Mesendoderm (in vitro differentiated cells): ENCODE measurements at regions not wholly inside any gene's neighbourhood (a gene's known extent, or its start where the extent isn't known, plus 50 kb on each side); places are given as distances from the start of the nearest gene placed in this dataset.
A peak's percentile ranks its signal among the peaks of the same experiment; 100 is the strongest.

Experiments used
- DNase-seq: peaks from one replicate; pipeline ENCODE4 v3.0.0; 2013
- H2AK5ac ChIP-seq: 2 replicates; pipeline ENCODE4 v1.6.1; 2013; ENCODE audit warnings: low read length, inconsistent platforms
- H2BK120ac ChIP-seq: 2 replicates; pipeline ENCODE4 v1.6.1; 2013; ENCODE audit warnings: low read depth, mild to moderate bottlenecking, low read length, moderate library complexity, mixed read lengths
- H2BK15ac ChIP-seq: replicated peaks from 2 replicates; pipeline ENCODE4 v1.6.1; 2013; ENCODE audit warnings: low read depth, mild to moderate bottlenecking, moderate library complexity
- H2BK5ac ChIP-seq: 2 replicates; pipeline ENCODE4 v1.6.1; 2013; ENCODE audit warnings: low read length, inconsistent platforms
- H3K18ac ChIP-seq: 2 replicates; pipeline ENCODE4 v1.6.1; 2013; ENCODE audit warnings: mild to moderate bottlenecking, low read length, mixed read lengths
- H3K23ac ChIP-seq: one replicate; pipeline ENCODE4 v1.6.1; 2013; ENCODE audit warnings: low read length
- H3K27ac ChIP-seq: 2 replicates; pipeline ENCODE4 v1.5.1; 2013; ENCODE audit warnings: low read depth, mild to moderate bottlenecking, inconsistent platforms, low read length, moderate library complexity
- H3K27me3 ChIP-seq: 2 replicates; pipeline ENCODE4 v1.6.1; 2013; ENCODE audit warnings: low read length, control low read depth, mild to moderate bottlenecking, inconsistent platforms; ENCODE audit not compliant: insufficient read depth, poor library complexity
- H3K36me3 ChIP-seq: 2 replicates; pipeline ENCODE4 v1.6.1; 2013; ENCODE audit warnings: low read length, inconsistent platforms; ENCODE audit not compliant: control insufficient read depth, insufficient read depth
- H3K4ac ChIP-seq: one replicate; pipeline ENCODE4 v1.6.1; 2013; ENCODE audit warnings: low read depth, mild to moderate bottlenecking, low read length, moderate library complexity
- H3K4me1 ChIP-seq: 2 replicates; pipeline ENCODE4 v1.6.1; 2013; ENCODE audit warnings: low read depth, low read length, inconsistent platforms; ENCODE audit not compliant: control insufficient read depth
- H3K4me2 ChIP-seq: 2 replicates; pipeline ENCODE4 v1.6.1; 2013; ENCODE audit warnings: low read length
- H3K4me3 ChIP-seq: 2 replicates; pipeline ENCODE4 v1.5.1; 2013; ENCODE audit warnings: mild to moderate bottlenecking, low read length
- H3K56ac ChIP-seq: one replicate; pipeline ENCODE4 v1.6.1; 2013; ENCODE audit warnings: low read length
- H3K79me1 ChIP-seq: 2 replicates; pipeline ENCODE4 v1.6.1; 2013; ENCODE audit warnings: low read length, inconsistent platforms
- H3K79me2 ChIP-seq: 2 replicates; pipeline ENCODE4 v1.6.1; 2013; ENCODE audit warnings: mild to moderate bottlenecking, low read length; ENCODE audit not compliant: control insufficient read depth, insufficient read depth
- H3K9ac ChIP-seq: 2 replicates; pipeline ENCODE4 v1.6.1; 2013; ENCODE audit warnings: low read length, inconsistent platforms
- H4K5ac ChIP-seq: one replicate; pipeline ENCODE4 v1.6.1; 2013; ENCODE audit warnings: low read length
- H4K8ac ChIP-seq: one replicate; pipeline ENCODE4 v1.6.1; 2013; ENCODE audit warnings: low read depth, mild to moderate bottlenecking, control low read depth, low read length, moderate library complexity
- WGBS: extraction: QIAGEN DNeasy Blood & Tissue Kit; methylation state at CpG from one replicate; pipeline ENCODE4 v1.1.7; 2013; ENCODE audit warnings: low lambda C conversion rate, missing lambda C conversion rate; ENCODE audit not compliant: insufficient coverage; ENCODE audit errors: extremely low coverage; 5-methylcytosine and 5-hydroxymethylcytosine counted together

- Histone ChIP-seq H3K18ac (no peak overlapping the region), H3K56ac (no peak overlapping the region), H3K4ac (no peak overlapping the region), H4K5ac (no peak overlapping the region), H4K8ac (no peak overlapping the region), H3K27ac (no peak overlapping the region), H3K4me2 (no peak overlapping the region), H3K36me3 (no peaks in the 10 kb centered on the region), H3K9ac (no peak overlapping the region), H3K79me1 (no peaks in the 10 kb centered on the region), H2AK5ac (no peak overlapping the region), H3K23ac (no peak overlapping the region), H3K27me3 (no peaks in the 10 kb centered on the region), H2BK120ac (no peak overlapping the region), H2BK15ac (no peak overlapping the region), H3K79me2 (no peaks in the 10 kb centered on the region), H3K4me3 (no peak overlapping the region), H2BK5ac (no peak overlapping the region), H3K4me1 (peaks cover 6% of the 10 kb centered on the region)
- no CpG with 5 or more reads among the region's 3 CpGs for WGBS
- DNase-seq, result no peak
These were observed 204.0 kb downstream of the BAMBI start for GRCh38 chr10:28881171-28881882.

DNA sequence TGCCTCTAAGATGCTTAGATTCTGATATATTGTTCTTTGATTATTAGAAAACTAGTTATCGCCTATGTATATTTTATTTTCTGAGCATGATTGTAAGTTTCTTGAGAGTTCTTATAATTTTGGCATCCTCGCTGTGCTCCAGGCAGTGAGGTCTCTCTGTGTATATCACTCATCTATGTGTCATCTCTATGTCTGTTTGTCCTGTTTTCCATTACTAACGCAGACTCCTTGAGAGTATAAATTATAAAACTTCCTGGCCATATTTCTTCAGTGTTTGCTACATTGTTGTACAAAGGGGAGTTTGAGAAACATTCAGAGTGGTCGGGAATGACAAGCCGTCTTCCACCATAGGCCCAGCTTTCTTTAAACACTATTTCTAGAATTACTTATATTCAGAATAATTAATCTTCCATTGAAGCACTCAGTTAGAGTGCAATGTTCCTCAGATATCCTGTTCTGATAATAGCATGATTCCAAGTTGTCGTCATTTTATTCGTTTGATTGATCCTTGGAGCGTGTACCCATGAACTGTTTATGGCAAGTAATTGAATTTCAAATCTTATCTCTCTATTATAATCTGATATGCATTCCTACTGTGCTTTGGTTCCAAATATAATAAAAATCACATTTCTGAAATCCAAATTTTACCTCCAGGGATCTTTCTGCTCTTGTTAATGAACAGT is 206.6 kb downstream of the BAMBI start:
- DNase-seq, result no peak
- Histone ChIP-seq H3K4ac (no peak overlapping the region), H3K36me3 (no peaks in the 10 kb centered on the region), H2BK5ac (no peak overlapping the region), H3K79me1 (no peaks in the 10 kb centered on the region), H3K4me2 (no peak overlapping the region), H3K4me3 (no peak overlapping the region), H3K18ac (no peak overlapping the region), H2AK5ac (no peak overlapping the region), H4K5ac (no peak overlapping the region), H4K8ac (no peak overlapping the region), H3K79me2 (no peaks in the 10 kb centered on the region), H3K4me1 (no peaks in the 10 kb centered on the region), H2BK120ac (no peak overlapping the region), H3K27ac (no peak overlapping the region), H3K56ac (no peak overlapping the region), H3K23ac (no peak overlapping the region), H3K9ac (no peak overlapping the region), H3K27me3 (no peaks in the 10 kb centered on the region), H2BK15ac (no peak overlapping the region)
- WGBS, result no CpG with 5 or more reads among the region's 8 CpGs

GRCh38 chr10:28890121-28890950 is 213.0 kb downstream of the BAMBI start:
- peak; percentile 55 for DNase-seq
- no peaks in the 10 kb centered on the region for H3K4me1 ChIP-seq
- H3K79me2 ChIP-seq, result no peaks in the 10 kb centered on the region
- H4K8ac ChIP-seq, result no peak overlapping the region
- H4K5ac ChIP-seq, result no peak overlapping the region
- H3K4me3 ChIP-seq, result no peak overlapping the region
- no peaks in the 10 kb centered on the region for H3K36me3 ChIP-seq
- no peak overlapping the region for H3K4me2 ChIP-seq
- WGBS, result no CpG with 5 or more reads among the region's 5 CpGs
- H3K4ac ChIP-seq, result no peak overlapping the region
- no peak overlapping the region for H2BK5ac ChIP-seq
- no peaks in the 10 kb centered on the region for H3K27me3 ChIP-seq
- H3K79me1 ChIP-seq, result no peaks in the 10 kb centered on the region
- H2BK120ac ChIP-seq, result no peak overlapping the region
- no peak overlapping the region for H3K9ac ChIP-seq
- no peak overlapping the region for H2AK5ac ChIP-seq
- H3K23ac ChIP-seq, result no peak overlapping the region
- H3K27ac ChIP-seq, result no peak overlapping the region
- H3K56ac ChIP-seq, result no peak overlapping the region
- no peak overlapping the region for H3K18ac ChIP-seq
- no peak overlapping the region for H2BK15ac ChIP-seq

DNA sequence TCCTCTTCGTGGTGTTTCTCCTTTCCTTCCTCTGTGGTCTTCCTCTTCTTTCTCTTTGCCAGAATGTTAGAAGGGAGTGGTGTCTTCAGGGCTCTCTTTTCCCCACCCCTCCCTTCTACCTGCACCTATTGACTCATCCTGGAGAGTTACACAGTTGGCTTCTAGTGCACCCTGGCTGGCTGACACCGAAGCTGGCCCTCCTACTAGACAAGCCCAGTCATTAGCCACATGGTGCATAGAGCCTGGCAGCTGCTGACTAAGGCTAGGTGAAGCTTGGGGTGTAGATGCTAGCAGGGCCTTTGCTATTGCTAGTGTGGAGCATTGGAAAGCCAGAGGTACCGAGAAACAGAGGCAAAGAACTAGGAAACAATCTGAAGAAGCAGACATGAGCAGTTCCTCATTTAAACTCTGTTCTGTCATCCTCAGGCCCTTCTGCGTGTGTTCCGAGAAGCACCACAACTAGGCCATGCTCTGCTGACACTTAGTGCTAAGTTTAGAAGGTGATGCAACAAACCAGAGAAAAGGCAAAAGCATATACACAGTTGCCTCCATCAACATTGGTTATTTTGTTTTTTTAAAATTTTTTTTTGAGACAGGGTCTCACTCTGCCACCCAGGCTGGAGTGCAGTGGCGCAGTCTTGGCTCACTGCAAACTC is 213.9 kb downstream of the BAMBI start:
- Histone ChIP-seq H2AK5ac (no peak overlapping the region), H3K36me3 (no peaks in the 10 kb centered on the region), H3K4ac (no peak overlapping the region), H3K27ac (no peak overlapping the region), H3K56ac (no peak overlapping the region), H3K4me2 (no peak overlapping the region), H2BK120ac (no peak overlapping the region), H3K9ac (no peak overlapping the region), H2BK15ac (no peak overlapping the region), H3K18ac (no peak overlapping the region), H3K27me3 (no peaks in the 10 kb centered on the region), H3K23ac (no peak overlapping the region), H3K79me2 (no peaks in the 10 kb centered on the region), H4K5ac (no peak overlapping the region), H3K4me3 (no peak overlapping the region), H3K79me1 (no peaks in the 10 kb centered on the region), H2BK5ac (no peak overlapping the region), H3K4me1 (no peaks in the 10 kb centered on the region), H4K8ac (no peak overlapping the region)
- DNase-seq, result no peak
- WGBS, result no CpG with 5 or more reads among the region's 6 CpGs

DNA sequence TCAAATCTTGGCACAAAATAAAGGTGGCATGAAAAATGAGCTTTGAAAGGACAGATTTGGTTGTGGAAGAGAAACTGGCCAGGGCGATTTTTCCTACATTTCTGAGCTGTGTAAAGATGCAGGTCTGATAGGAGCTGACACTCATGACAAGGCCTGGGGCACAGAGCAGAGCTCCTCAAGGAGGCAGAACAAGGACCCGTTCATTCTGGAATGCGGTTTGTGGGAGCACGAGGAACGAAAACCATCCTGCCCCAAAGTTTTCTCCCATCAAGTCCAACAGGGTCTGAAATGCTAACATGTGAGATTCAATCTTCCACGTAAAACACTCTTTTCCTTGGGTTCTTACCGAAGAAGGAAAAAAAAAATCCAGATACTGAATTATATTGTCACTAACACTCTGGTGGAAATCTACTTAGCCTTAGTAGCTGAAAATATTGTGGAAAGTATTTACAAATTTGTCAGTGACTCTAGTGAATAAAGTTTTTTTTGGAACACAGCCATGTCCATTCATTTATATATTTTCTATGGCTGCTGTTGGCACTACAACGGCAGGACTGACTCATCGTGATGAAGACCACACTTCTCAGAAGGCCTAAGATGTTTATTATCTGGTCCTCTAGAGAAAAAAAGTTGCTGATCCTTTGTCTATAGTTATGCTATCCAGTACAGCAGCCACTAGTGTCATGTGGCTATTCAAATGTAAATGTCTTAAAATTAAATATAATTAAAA is 215.7 kb downstream of the BAMBI start:
- Histone ChIP-seq H3K18ac (no peak overlapping the region), H3K9ac (no peak overlapping the region), H3K56ac (no peak overlapping the region), H3K23ac (no peak overlapping the region), H3K4me3 (no peak overlapping the region), H3K4me2 (no peak overlapping the region), H3K79me2 (no peaks in the 10 kb centered on the region), H2BK5ac (no peak overlapping the region), H4K5ac (no peak overlapping the region), H3K27me3 (no peaks in the 10 kb centered on the region), H2BK120ac (no peak overlapping the region), H3K4me1 (no peaks in the 10 kb centered on the region), H4K8ac (no peak overlapping the region), H3K79me1 (no peaks in the 10 kb centered on the region), H2AK5ac (no peak overlapping the region), H2BK15ac (no peak overlapping the region), H3K4ac (no peak overlapping the region), H3K27ac (no peak overlapping the region), H3K36me3 (no peaks in the 10 kb centered on the region)
- no CpG with 5 or more reads among the region's 9 CpGs for WGBS
- DNase-seq, result no peak
